ENCODE measurements at regions not wholly inside any gene's neighbourhood (a gene's known extent, or its start where the extent isn't known, plus 50 kb on each side); places are given as distances from the start of the nearest gene placed in this dataset.

DNA sequence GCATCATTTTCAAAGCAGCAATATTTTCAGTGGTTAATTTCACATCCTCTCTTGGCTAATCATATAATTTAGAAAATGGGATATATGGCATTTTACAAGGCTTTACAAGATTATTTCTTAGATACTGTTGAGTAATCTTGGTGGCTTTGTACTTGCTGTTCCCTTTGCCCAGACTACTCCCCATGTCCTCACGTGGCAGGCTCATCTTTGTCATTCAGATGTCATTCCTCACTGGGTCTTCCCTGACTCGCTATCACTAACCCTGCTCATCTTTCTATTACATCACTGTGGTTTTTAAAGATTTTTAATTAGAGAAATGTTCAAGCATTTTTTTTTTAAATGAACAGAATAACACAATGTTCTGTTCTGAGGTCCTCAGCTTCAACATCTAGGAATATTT is 240.0 kb upstream of the IRX5 start:
- no peaks in the 10 kb centered on the region for H3K4me1 ChIP-seq
- no peaks in the 10 kb centered on the region for H3K9me3 ChIP-seq
- no peak for DNase-seq
- no peak overlapping the region for H3K4me3 ChIP-seq
- no peak overlapping the region for H3K27ac ChIP-seq
- TF ChIP-seq, protein P1, sequence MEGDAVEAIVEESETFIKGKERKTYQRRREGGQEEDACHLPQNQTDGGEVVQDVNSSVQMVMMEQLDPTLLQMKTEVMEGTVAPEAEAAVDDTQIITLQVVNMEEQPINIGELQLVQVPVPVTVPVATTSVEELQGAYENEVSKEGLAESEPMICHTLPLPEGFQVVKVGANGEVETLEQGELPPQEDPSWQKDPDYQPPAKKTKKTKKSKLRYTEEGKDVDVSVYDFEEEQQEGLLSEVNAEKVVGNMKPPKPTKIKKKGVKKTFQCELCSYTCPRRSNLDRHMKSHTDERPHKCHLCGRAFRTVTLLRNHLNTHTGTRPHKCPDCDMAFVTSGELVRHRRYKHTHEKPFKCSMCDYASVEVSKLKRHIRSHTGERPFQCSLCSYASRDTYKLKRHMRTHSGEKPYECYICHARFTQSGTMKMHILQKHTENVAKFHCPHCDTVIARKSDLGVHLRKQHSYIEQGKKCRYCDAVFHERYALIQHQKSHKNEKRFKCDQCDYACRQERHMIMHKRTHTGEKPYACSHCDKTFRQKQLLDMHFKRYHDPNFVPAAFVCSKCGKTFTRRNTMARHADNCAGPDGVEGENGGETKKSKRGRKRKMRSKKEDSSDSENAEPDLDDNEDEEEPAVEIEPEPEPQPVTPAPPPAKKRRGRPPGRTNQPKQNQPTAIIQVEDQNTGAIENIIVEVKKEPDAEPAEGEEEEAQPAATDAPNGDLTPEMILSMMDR (IDR thresholded peaks at IDR 0.05) = no peak
- no peak for TF ChIP-seq POLR2A (IDR thresholded peaks at IDR 0.05)
- 50 to 62% methylated on average over 2 of the region's 2 CpGs for WGBS, 2 donors
- intact Hi-C loops (cut with DNase I) = no loop called here
- H3K36me3 ChIP-seq = no peaks in the 10 kb centered on the region
- H3K27me3 ChIP-seq = peaks cover 0 to 7% (median 0%) of the 10 kb centered on the region in 4 donors

- no peak for DNase-seq
- 67 to 78% methylated on average over 2 of the region's 2 CpGs for WGBS, 2 donors
- Histone ChIP-seq H3K27ac (no peak overlapping the region), H3K9me3 (no peaks in the 10 kb centered on the region), H3K4me1 (no peaks in the 10 kb centered on the region), H3K36me3 (no peaks in the 10 kb centered on the region), H3K4me3 (no peak overlapping the region), H3K27me3 (peaks cover 0 to 7% (median 0%) of the 10 kb centered on the region in 4 donors)
- intact Hi-C loops (cut with DNase I) = no loop called here
- TF ChIP-seq POLR2A (IDR thresholded peaks at IDR 0.05) = no peak
- TF ChIP-seq, protein P1 (IDR thresholded peaks at IDR 0.05) = no peak
These were observed 240.4 kb upstream of the IRX5 start for GRCh38 chr16:54690306-54690705.

GRCh38 chr16:54689072-54689865 is 241.4 kb upstream of the IRX5 start:
- no peaks in the 10 kb centered on the region for H3K9me3 ChIP-seq
- H3K27me3 ChIP-seq = peaks cover 0 to 8% (median 0%) of the 10 kb centered on the region in 4 donors
- 82 to 89% methylated on average over 7 of the region's 7 CpGs for WGBS, 2 donors
- no peaks in the 10 kb centered on the region for H3K4me1 ChIP-seq
- no peak overlapping the region for H3K4me3 ChIP-seq
- H3K27ac ChIP-seq = no peak overlapping the region
- no peak for TF ChIP-seq POLR2A (IDR thresholded peaks at IDR 0.05)
- TF ChIP-seq, protein P1 (IDR thresholded peaks at IDR 0.05) = no peak
- no peak for DNase-seq
- H3K36me3 ChIP-seq = no peaks in the 10 kb centered on the region
- intact Hi-C loops (cut with DNase I) = no loop called here

- DNase-seq = no peak
- Histone ChIP-seq H3K36me3 (no peaks in the 10 kb centered on the region), H3K4me1 (no peaks in the 10 kb centered on the region), H3K27me3 (peaks cover 0 to 8% (median 0%) of the 10 kb centered on the region in 4 donors), H3K27ac (no peak overlapping the region), H3K9me3 (no peaks in the 10 kb centered on the region), H3K4me3 (no peak overlapping the region)
- intact Hi-C loops (cut with DNase I) = no loop called here
- no peak for TF ChIP-seq POLR2A (IDR thresholded peaks at IDR 0.05)
- WGBS, 2 donors = 86 to 100% methylated on average over 1 of the region's 1 CpG
These were observed 242.3 kb upstream of the IRX5 start for GRCh38 chr16:54688339-54688738.

GRCh38 chr16:54687043-54687899 is 243.4 kb upstream of the IRX5 start:
- no peak for TF ChIP-seq POLR2A (IDR thresholded peaks at IDR 0.05)
- 78 to 82% methylated on average over 8 of the region's 8 CpGs for WGBS, 2 donors
- Histone ChIP-seq H3K4me3 (no peak overlapping the region), H3K27ac (no peak overlapping the region), H3K9me3 (no peaks in the 10 kb centered on the region), H3K36me3 (no peaks in the 10 kb centered on the region), H3K4me1 (no peaks in the 10 kb centered on the region), H3K27me3 (peaks cover 0 to 7% (median 0%) of the 10 kb centered on the region in 4 donors)
- intact Hi-C loops (cut with DNase I) = no loop called here
- no peak for DNase-seq

DNA sequence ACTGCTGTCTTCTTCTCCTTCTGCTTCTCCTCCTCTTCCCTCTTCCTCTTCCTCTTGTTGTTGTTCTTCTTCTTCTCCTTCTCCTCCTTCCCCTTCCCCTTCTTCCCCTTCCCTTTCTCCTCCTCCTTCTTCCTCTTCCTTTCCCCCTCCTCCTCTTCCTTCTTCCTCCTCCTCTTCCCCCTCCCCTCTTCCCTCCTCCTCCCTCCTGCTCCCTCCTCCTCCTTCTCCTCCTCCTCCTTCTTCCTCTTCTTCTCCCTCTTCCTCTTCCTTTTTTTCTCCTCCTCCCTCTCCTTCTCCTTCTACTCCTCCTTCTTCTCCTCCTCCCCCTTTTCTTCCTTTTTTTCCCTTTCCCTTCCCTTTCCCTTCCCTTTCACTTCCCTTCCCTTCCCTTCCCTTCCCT is 245.0 kb upstream of the IRX5 start:
- Histone ChIP-seq H3K27me3 (peaks cover 0 to 7% (median 0%) of the 10 kb centered on the region in 4 donors), H3K4me1 (no peaks in the 10 kb centered on the region), H3K4me3 (no peak overlapping the region), H3K27ac (no peak overlapping the region), H3K36me3 (no peaks in the 10 kb centered on the region), H3K9me3 (no peaks in the 10 kb centered on the region)
- DNase-seq = no peak
- TF ChIP-seq POLR2A (IDR thresholded peaks at IDR 0.05) = no peak
- TF ChIP-seq, protein P1 (IDR thresholded peaks at IDR 0.05) = no peak
- intact Hi-C loops (cut with DNase I) = no loop called here
